DND-41 (cell line): ENCODE measurements at regions not wholly inside any gene's neighbourhood (a gene's known extent, or its start where the extent isn't known, plus 50 kb on each side); places are given as distances from the start of the nearest gene placed in this dataset.

Experiments
- EZH2 ChIP-seq: IDR thresholded peaks from 3 replicates; pipeline ENCODE4 v1.6.1; 2012; ENCODE audit warnings: borderline replicate concordance, low read depth, mild to moderate bottlenecking, moderate library complexity, low read length, inconsistent platforms; ENCODE audit not compliant: severe bottlenecking
- TF ChIP-seq, protein P1 (sequence below): IDR thresholded peaks from 2 replicates; pipeline ENCODE4 v1.5.1; 2012; ENCODE audit warnings: borderline replicate concordance, low read length, moderate library complexity, mild to moderate bottlenecking; ENCODE audit not compliant: poor library complexity, severe bottlenecking; ENCODE audit errors: extremely low read depth

DNA sequence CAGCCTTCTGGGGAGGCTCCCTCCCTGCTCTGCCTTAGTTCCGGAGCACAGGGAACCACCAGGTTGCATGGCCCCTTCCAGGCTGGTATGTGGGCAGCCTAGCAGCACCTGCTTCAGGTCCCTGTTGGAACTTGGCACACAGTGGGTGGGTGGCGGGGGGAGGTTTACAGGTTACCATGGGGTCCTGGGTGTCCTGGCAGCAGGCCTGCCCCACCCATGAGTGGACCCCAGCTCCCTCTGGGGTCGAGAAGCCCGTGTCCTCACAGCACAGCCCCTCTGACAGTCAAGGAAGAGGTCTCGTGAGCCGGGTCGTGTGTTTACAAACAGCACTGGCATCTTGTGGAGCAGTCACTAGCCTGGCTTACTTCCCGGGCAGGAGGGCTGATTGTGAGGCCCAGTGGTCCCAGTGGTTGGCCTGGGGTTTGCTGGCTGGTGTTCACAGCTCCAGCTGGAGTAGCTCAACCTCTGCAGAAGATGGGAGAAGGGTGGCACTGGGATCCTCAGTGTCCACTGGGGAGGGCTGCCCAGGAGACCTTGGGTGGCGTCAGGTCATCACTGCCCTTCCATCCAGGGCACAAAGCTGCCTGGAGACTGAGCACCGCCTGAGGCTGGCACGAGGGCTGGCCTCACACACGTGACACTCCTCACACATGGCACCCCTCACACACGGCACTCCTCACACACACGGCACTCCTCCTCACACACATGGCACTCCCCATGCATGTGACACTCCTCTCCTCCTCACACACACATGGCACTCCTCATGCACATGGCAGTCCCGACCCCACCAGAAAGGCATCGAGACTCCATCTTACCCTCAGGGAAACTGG, 100.9 kb downstream of the RIPK4 start:
- TF ChIP-seq, protein P1, sequence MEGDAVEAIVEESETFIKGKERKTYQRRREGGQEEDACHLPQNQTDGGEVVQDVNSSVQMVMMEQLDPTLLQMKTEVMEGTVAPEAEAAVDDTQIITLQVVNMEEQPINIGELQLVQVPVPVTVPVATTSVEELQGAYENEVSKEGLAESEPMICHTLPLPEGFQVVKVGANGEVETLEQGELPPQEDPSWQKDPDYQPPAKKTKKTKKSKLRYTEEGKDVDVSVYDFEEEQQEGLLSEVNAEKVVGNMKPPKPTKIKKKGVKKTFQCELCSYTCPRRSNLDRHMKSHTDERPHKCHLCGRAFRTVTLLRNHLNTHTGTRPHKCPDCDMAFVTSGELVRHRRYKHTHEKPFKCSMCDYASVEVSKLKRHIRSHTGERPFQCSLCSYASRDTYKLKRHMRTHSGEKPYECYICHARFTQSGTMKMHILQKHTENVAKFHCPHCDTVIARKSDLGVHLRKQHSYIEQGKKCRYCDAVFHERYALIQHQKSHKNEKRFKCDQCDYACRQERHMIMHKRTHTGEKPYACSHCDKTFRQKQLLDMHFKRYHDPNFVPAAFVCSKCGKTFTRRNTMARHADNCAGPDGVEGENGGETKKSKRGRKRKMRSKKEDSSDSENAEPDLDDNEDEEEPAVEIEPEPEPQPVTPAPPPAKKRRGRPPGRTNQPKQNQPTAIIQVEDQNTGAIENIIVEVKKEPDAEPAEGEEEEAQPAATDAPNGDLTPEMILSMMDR = no peak
- no peak for TF ChIP-seq EZH2
